ENCODE measurements at regions not wholly inside any gene's neighbourhood (a gene's known extent, or its start where the extent isn't known, plus 50 kb on each side); places are given as distances from the start of the nearest gene placed in this dataset.
"Not testable (repeated sequence)": the region's sequence is repeated elsewhere in the genome, so short reads cannot be mapped to it uniquely, and the experiment has no call there.

GRCh38 chr11:90630176-90630575 is 407.3 kb upstream of the CHORDC1 start:
- ChIA-PET POLR2A (no interaction called here), CTCF (no interaction called here)
- no peaks in the 10 kb centered on the region for H3K36me3 ChIP-seq (ENCODE audit: control insufficient read depth in 4 of 4, insufficient read depth in 4 of 4, low read length in 3 of 4)
- H3K9me3 ChIP-seq (ENCODE audit: control extremely low read depth in 1 of 5, control insufficient read depth in 4 of 5, insufficient read depth in 2 of 5, low read depth in 1 of 5, low read length in 4 of 5): no peaks in the 10 kb centered on the region
- no peak for DNase-seq
- no peak overlapping the region for H3K27ac ChIP-seq (ENCODE audit: insufficient read depth in 1 of 2, low read depth in 1 of 2, low read length in 2 of 2, poor library complexity in 1 of 2, severe bottlenecking in 2 of 2)
- H3K4me3 ChIP-seq (ENCODE audit: control insufficient read depth in 1 of 7, extremely low read depth in 1 of 7, insufficient read depth in 4 of 7, low read depth in 2 of 7, low read length in 6 of 7): no peak overlapping the region
- H3K27me3 ChIP-seq (replicated peaks in 2 of 5; ENCODE audit: control insufficient read depth in 4 of 5, insufficient read depth in 5 of 5, low read length in 4 of 5): no peaks in the 10 kb centered on the region
- WGBS (ENCODE audit: insufficient coverage): no CpG with 5 or more reads among the region's 4 CpGs
- no peaks in the 10 kb centered on the region for H3K4me1 ChIP-seq (ENCODE audit: control extremely low read depth in 1 of 4, control insufficient read depth in 4 of 4, insufficient read depth in 4 of 4, low read length in 3 of 4)

DNA sequence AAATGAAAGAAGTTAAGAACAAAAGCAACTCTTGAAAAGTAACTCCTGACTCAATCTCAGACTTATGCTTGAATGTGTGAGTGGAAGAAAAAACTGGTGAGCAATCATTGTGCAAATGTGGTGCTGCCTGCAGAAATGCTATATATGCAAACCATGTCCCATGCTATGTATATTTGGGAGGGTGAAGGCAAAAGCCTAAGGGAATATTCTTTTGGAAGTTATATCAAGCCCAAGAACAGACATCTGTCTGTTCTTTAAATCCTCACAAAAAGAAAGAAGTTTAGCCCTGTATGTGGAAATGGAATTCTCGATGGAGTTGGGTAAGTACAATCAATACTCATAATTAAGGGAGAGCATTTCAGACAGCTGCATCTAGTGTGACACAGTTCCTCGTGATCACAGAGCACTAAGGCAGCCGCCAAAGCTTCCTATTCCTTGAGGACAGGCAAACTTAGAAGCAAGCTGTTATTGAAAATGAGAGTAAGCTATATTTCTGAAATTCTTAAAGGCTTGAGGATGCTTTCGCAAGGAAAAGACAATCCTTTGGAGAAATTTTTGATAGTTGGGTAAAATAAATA is 406.5 kb upstream of the CHORDC1 start:
- Histone ChIP-seq H3K27me3 (replicated peaks in 2 of 5; ENCODE audit: control insufficient read depth in 4 of 5, insufficient read depth in 5 of 5, low read length in 4 of 5) (no peaks in the 10 kb centered on the region), H3K9me3 (ENCODE audit: control extremely low read depth in 1 of 5, control insufficient read depth in 4 of 5, insufficient read depth in 2 of 5, low read depth in 1 of 5, low read length in 4 of 5) (no peaks in the 10 kb centered on the region), H3K27ac (ENCODE audit: insufficient read depth in 1 of 2, low read depth in 1 of 2, low read length in 2 of 2, poor library complexity in 1 of 2, severe bottlenecking in 2 of 2) (no peak overlapping the region), H3K4me3 (ENCODE audit: control insufficient read depth in 1 of 7, extremely low read depth in 1 of 7, insufficient read depth in 4 of 7, low read depth in 2 of 7, low read length in 6 of 7) (no peak overlapping the region), H3K36me3 (ENCODE audit: control insufficient read depth in 4 of 4, insufficient read depth in 4 of 4, low read length in 3 of 4) (no peaks in the 10 kb centered on the region), H3K4me1 (ENCODE audit: control extremely low read depth in 1 of 4, control insufficient read depth in 4 of 4, insufficient read depth in 4 of 4, low read length in 3 of 4) (no peaks in the 10 kb centered on the region)
- ChIA-PET POLR2A (no interaction called here), CTCF (no interaction called here)
- DNase-seq: no peak
- WGBS (ENCODE audit: insufficient coverage): 100% methylated on average over 2 of the region's 4 CpGs

- Histone ChIP-seq H3K4me1 (ENCODE audit: control extremely low read depth in 1 of 4, control insufficient read depth in 4 of 4, insufficient read depth in 4 of 4, low read length in 3 of 4) (no peaks in the 10 kb centered on the region), H3K4me3 (ENCODE audit: control insufficient read depth in 1 of 7, extremely low read depth in 1 of 7, insufficient read depth in 4 of 7, low read depth in 2 of 7, low read length in 6 of 7) (no peak overlapping the region), H3K27ac (ENCODE audit: insufficient read depth in 1 of 2, low read depth in 1 of 2, low read length in 2 of 2, poor library complexity in 1 of 2, severe bottlenecking in 2 of 2) (no peak overlapping the region), H3K27me3 (replicated peaks in 2 of 5; ENCODE audit: control insufficient read depth in 4 of 5, insufficient read depth in 5 of 5, low read length in 4 of 5) (no peaks in the 10 kb centered on the region), H3K36me3 (ENCODE audit: control insufficient read depth in 4 of 4, insufficient read depth in 4 of 4, low read length in 3 of 4) (no peaks in the 10 kb centered on the region), H3K9me3 (ENCODE audit: control extremely low read depth in 1 of 5, control insufficient read depth in 4 of 5, insufficient read depth in 2 of 5, low read depth in 1 of 5, low read length in 4 of 5) (no peaks in the 10 kb centered on the region)
- DNase-seq: no peak
- WGBS (ENCODE audit: insufficient coverage): 92% methylated on average over 2 of the region's 2 CpGs
- CTCF ChIA-PET: no interaction called here
- POLR2A ChIA-PET: no interaction called here
Observed at GRCh38 chr11:90614318-90614717, 391.5 kb upstream of the CHORDC1 start.

DNA sequence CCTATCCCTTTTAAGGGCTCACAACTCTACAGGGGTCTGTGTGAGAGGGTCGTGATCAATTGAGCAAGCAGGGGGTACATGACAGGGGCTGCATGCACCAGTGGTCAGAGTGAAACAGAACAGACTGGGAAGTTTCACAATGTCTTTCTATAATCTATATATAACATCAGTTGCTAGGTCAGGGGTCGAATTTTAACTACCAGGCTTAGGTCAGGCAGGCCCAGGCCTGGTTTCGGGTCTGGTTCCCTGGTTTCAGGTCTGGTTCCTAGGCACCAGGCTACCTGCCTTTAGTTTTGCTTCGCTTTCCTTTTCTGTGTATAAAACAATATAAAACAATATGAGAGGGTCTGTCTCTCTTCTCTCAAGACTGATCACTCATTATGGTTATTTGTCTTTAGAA is 390.2 kb upstream of the CHORDC1 start:
- CTCF ChIA-PET; H3K36me3 ChIP-seq (ENCODE audit: control insufficient read depth in 4 of 4, insufficient read depth in 4 of 4, low read length in 3 of 4); H3K27me3 ChIP-seq (replicated peaks in 2 of 5; ENCODE audit: control insufficient read depth in 4 of 5, insufficient read depth in 5 of 5, low read length in 4 of 5); H3K27ac ChIP-seq (ENCODE audit: insufficient read depth in 1 of 2, low read depth in 1 of 2, low read length in 2 of 2, poor library complexity in 1 of 2, severe bottlenecking in 2 of 2); POLR2A ChIA-PET; H3K4me1 ChIP-seq (ENCODE audit: control extremely low read depth in 1 of 4, control insufficient read depth in 4 of 4, insufficient read depth in 4 of 4, low read length in 3 of 4); DNase-seq; H3K9me3 ChIP-seq (ENCODE audit: control extremely low read depth in 1 of 5, control insufficient read depth in 4 of 5, insufficient read depth in 2 of 5, low read depth in 1 of 5, low read length in 4 of 5); H3K4me3 ChIP-seq (ENCODE audit: control insufficient read depth in 1 of 7, extremely low read depth in 1 of 7, insufficient read depth in 4 of 7, low read depth in 2 of 7, low read length in 6 of 7): not testable (repeated sequence)
- WGBS (ENCODE audit: insufficient coverage): no CpG with 5 or more reads among the region's 4 CpGs

DNA sequence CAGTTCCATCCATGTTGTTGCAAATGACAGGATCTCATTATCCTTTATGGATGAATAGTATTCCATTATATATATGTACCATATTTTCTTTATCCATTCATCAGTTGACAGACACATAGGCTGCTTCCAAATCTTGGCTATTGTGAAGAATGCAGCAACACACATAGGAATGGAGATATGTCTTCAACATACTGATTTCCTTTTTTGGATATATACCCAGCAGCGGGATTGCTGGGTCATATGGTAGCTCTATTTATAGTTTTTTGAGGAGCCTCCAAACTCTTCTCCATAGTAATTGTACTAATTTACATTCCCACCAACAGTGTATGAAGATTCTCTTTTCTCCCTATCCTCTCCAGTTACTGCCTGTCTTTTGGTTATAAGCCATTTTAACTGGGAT is 383.9 kb upstream of the CHORDC1 start:
- Histone ChIP-seq H3K4me3 (ENCODE audit: control insufficient read depth in 1 of 7, extremely low read depth in 1 of 7, insufficient read depth in 4 of 7, low read depth in 2 of 7, low read length in 6 of 7) (no peak overlapping the region), H3K36me3 (ENCODE audit: control insufficient read depth in 4 of 4, insufficient read depth in 4 of 4, low read length in 3 of 4) (no peaks in the 10 kb centered on the region), H3K4me1 (ENCODE audit: control extremely low read depth in 1 of 4, control insufficient read depth in 4 of 4, insufficient read depth in 4 of 4, low read length in 3 of 4) (no peaks in the 10 kb centered on the region), H3K27ac (ENCODE audit: insufficient read depth in 1 of 2, low read depth in 1 of 2, low read length in 2 of 2, poor library complexity in 1 of 2, severe bottlenecking in 2 of 2) (no peak overlapping the region), H3K27me3 (replicated peaks in 2 of 5; ENCODE audit: control insufficient read depth in 4 of 5, insufficient read depth in 5 of 5, low read length in 4 of 5) (no peaks in the 10 kb centered on the region), H3K9me3 (ENCODE audit: control extremely low read depth in 1 of 5, control insufficient read depth in 4 of 5, insufficient read depth in 2 of 5, low read depth in 1 of 5, low read length in 4 of 5) (no peaks in the 10 kb centered on the region)
- no CpG with 5 or more reads among the region's 1 CpG for WGBS (ENCODE audit: insufficient coverage)
- CTCF ChIA-PET: no interaction called here
- no peak for DNase-seq
- POLR2A ChIA-PET: no interaction called here

DNA sequence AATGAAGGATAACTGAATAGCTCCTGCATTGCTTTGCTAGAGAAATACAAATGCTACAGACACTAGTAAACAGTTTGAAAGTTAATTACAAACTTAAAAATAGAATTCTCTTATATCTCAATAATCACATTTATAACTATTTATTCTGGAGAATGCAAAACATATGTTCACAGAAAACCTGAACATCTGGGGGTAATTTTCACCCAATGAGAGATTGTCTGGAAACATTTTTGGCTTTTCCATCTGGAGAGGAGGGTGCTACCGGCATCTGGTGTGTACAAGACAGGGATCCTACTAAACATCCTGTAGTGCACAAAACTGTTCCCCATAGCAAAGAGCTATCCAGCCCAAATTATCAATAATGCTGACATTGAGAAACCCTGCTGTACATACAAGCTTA is 378.4 kb upstream of the CHORDC1 start:
- no peak for DNase-seq
- no peaks in the 10 kb centered on the region for H3K4me1 ChIP-seq (ENCODE audit: control extremely low read depth in 1 of 4, control insufficient read depth in 4 of 4, insufficient read depth in 4 of 4, low read length in 3 of 4)
- ChIA-PET POLR2A (no interaction called here), CTCF (interaction anchor here (0.6 kb wide), 1 partner anchor 9 kb away, joined by 3 read pairs; no protein-coding TSS in a partner anchor)
- no peaks in the 10 kb centered on the region for H3K36me3 ChIP-seq (ENCODE audit: control insufficient read depth in 4 of 4, insufficient read depth in 4 of 4, low read length in 3 of 4)
- 100% methylated on average over 1 of the region's 1 CpG for WGBS (ENCODE audit: insufficient coverage)
- H3K9me3 ChIP-seq (ENCODE audit: control extremely low read depth in 1 of 5, control insufficient read depth in 4 of 5, insufficient read depth in 2 of 5, low read depth in 1 of 5, low read length in 4 of 5): peaks cover 0 to 1% (median 0%) of the 10 kb centered on the region in 5 experiments
- no peak overlapping the region for H3K27ac ChIP-seq (ENCODE audit: insufficient read depth in 1 of 2, low read depth in 1 of 2, low read length in 2 of 2, poor library complexity in 1 of 2, severe bottlenecking in 2 of 2)
- H3K4me3 ChIP-seq (ENCODE audit: control insufficient read depth in 1 of 7, extremely low read depth in 1 of 7, insufficient read depth in 4 of 7, low read depth in 2 of 7, low read length in 6 of 7): no peak overlapping the region
- H3K27me3 ChIP-seq (replicated peaks in 2 of 5; ENCODE audit: control insufficient read depth in 4 of 5, insufficient read depth in 5 of 5, low read length in 4 of 5): no peaks in the 10 kb centered on the region

- H3K27ac ChIP-seq (ENCODE audit: insufficient read depth in 1 of 2, low read depth in 1 of 2, low read length in 2 of 2, poor library complexity in 1 of 2, severe bottlenecking in 2 of 2): no peak overlapping the region
- no peaks in the 10 kb centered on the region for H3K27me3 ChIP-seq (replicated peaks in 2 of 5; ENCODE audit: control insufficient read depth in 4 of 5, insufficient read depth in 5 of 5, low read length in 4 of 5)
- ChIA-PET CTCF (no interaction called here), POLR2A (no interaction called here)
- peaks cover 0 to 1% (median 0%) of the 10 kb centered on the region in 5 experiments for H3K9me3 ChIP-seq (ENCODE audit: control extremely low read depth in 1 of 5, control insufficient read depth in 4 of 5, insufficient read depth in 2 of 5, low read depth in 1 of 5, low read length in 4 of 5)
- H3K4me3 ChIP-seq (ENCODE audit: control insufficient read depth in 1 of 7, extremely low read depth in 1 of 7, insufficient read depth in 4 of 7, low read depth in 2 of 7, low read length in 6 of 7): no peak overlapping the region
- DNase-seq: no peak
- no CpG with 5 or more reads among the region's 1 CpG for WGBS (ENCODE audit: insufficient coverage)
- no peaks in the 10 kb centered on the region for H3K36me3 ChIP-seq (ENCODE audit: control insufficient read depth in 4 of 4, insufficient read depth in 4 of 4, low read length in 3 of 4)
- no peaks in the 10 kb centered on the region for H3K4me1 ChIP-seq (ENCODE audit: control extremely low read depth in 1 of 4, control insufficient read depth in 4 of 4, insufficient read depth in 4 of 4, low read length in 3 of 4)
Observed at GRCh38 chr11:90594658-90595057, 371.8 kb upstream of the CHORDC1 start.
